Adrenal gland (tissue), 9 donors: ENCODE measurements at regions not wholly inside any gene's neighbourhood (a gene's known extent, or its start where the extent isn't known, plus 50 kb on each side); places are given as distances from the start of the nearest gene placed in this dataset.

Experiments used
- DNase-seq, 7 donors: peaks; one replicate each; pipeline ENCODE4 v3.0.0-alpha.2; 2019 to 2020
- H3K27ac ChIP-seq, 5 donors: fragments of 200-600 bp; sonication (generic) in 4 of 5; 1 replicate in 3 of 5; 2 replicates in 2 of 5; pipeline versions ENCODE4 v1.5.1 to v1.8.0; 2016 to 2020; ENCODE audit warnings: mild to moderate bottlenecking in 1 of 5
- H3K27me3 ChIP-seq: fragments of 200-600 bp; 2 replicates; pipeline ENCODE4 v1.8.0; 2021
- H3K36me3 ChIP-seq, 2 donors: fragments of 200-600 bp; replicated peaks in 1 of 2; 1 replicate in 1 of 2; 2 replicates in 1 of 2; pipeline versions ENCODE4 v1.5.1 to v1.8.0; 2018 to 2022
- H3K4me1 ChIP-seq, 2 donors: fragments of 200-600 bp; replicated peaks in 1 of 2; 1 replicate in 1 of 2; 2 replicates in 1 of 2; pipeline versions ENCODE4 v1.5.1 to v1.8.0; 2018 to 2021
- H3K4me3 ChIP-seq, 4 donors: fragments of 200-600 bp; sonication (generic) in 3 of 4; one replicate each; pipeline ENCODE4 v1.5.1; 2016 to 2018
- H3K9me3 ChIP-seq, 3 donors: fragments of 200-600 bp; sonication (generic) in 1 of 3; replicated peaks in 1 of 3; 1 replicate in 2 of 3; 2 replicates in 1 of 3; pipeline versions ENCODE4 v1.5.1 to v1.8.0; 2016 to 2021
- POLR2A ChIP-seq, 2 donors: fragments of 450-650 bp; IDR thresholded peaks; one replicate each; pipeline ENCODE4 v1.6.1; 2017; ENCODE audit warnings: antibody characterized with exemption in 2 of 2, mild to moderate bottlenecking in 2 of 2, moderate library complexity in 1 of 2
- WGBS, 4 donors: extraction: QIAGEN DNeasy Blood & Tissue Kit in 2 of 4; methylation state at CpG; one replicate each; pipeline versions ENCODE4 v1.1.5 to v1.1.7; 2013 to 2017; 5-methylcytosine and 5-hydroxymethylcytosine counted together
- intact Hi-C, 2 donors: fragments of 100-400 bp; cut with DNase I; formaldehyde crosslinking; loops; one replicate each; pipeline versions ENCODE4 v1.14.1 to v1.15.0; 2022 to 2023
- TF ChIP-seq, protein P1 (sequence below), 6 experiments: fragments of 450-650 bp in 4 of 6; fragments of 200-600 bp in 2 of 6; sonication (generic) in 1 of 6; IDR thresholded peaks; 1 replicate in 5 of 6; 2 replicates in 1 of 6; pipeline versions ENCODE4 v1.5.1 to v1.8.0; 2016 to 2021; ENCODE audit warnings: antibody characterized with exemption in 6 of 6, mild to moderate bottlenecking in 2 of 6, moderate library complexity in 1 of 6
- donor health status: healthy with polysubstance abuse.
- donor health status: Bipolar disorder and iron deficiency.
- donor health status: DM: yes; HTN: yes; CAD: no.
- donor health status: DM: no; HTN: no; CAD: no.
- donor health status: DM: no; HTN: no; CAD: no.

DNA sequence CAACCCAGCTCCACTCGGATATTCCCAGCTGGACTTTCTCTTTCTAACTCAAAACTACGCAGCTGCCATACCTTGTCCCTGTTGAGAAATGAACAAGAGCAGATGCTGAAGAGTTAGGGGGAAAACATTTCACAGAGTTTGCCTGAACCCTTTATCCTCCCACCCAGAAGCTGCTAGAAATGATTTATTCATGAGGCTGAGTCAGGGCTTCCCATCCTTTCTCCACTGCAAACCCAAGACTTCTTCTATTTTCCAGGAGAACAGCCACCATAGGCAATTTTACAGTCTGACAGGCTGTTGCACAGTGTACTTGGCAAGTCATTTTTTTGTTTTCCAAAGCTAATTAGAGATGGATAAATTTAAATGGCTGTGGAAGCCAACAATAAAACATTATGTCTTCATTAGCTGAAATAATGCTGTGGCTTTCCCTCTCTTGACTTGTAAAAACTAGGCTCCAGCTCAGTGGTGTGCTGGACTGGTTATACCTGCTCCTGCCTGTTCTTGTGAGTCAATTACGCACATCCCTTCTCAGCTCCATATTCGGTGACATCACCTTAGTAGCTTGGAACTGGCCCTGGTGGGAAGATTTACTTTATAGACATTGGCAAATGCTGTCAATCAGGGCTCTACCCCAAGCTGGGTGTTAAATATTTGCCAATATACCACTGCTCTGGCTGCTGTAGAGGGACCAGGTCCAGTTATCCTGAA lies 71.9 kb downstream of the KIF4B start:
- TF ChIP-seq, protein P1, sequence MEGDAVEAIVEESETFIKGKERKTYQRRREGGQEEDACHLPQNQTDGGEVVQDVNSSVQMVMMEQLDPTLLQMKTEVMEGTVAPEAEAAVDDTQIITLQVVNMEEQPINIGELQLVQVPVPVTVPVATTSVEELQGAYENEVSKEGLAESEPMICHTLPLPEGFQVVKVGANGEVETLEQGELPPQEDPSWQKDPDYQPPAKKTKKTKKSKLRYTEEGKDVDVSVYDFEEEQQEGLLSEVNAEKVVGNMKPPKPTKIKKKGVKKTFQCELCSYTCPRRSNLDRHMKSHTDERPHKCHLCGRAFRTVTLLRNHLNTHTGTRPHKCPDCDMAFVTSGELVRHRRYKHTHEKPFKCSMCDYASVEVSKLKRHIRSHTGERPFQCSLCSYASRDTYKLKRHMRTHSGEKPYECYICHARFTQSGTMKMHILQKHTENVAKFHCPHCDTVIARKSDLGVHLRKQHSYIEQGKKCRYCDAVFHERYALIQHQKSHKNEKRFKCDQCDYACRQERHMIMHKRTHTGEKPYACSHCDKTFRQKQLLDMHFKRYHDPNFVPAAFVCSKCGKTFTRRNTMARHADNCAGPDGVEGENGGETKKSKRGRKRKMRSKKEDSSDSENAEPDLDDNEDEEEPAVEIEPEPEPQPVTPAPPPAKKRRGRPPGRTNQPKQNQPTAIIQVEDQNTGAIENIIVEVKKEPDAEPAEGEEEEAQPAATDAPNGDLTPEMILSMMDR (IDR thresholded peaks at IDR 0.05) = no peak
- TF ChIP-seq POLR2A (IDR thresholded peaks at IDR 0.05) = no peak
- 66 to 74% (median 69%) methylated on average over 4 of the region's 4 CpGs for WGBS, 4 donors
- no peak overlapping the region for H3K4me3 ChIP-seq
- no peaks in the 10 kb centered on the region for H3K27me3 ChIP-seq
- intact Hi-C loops = no loop called here
- H3K27ac ChIP-seq = no peak overlapping the region
- no peaks in the 10 kb centered on the region for H3K36me3 ChIP-seq
- H3K4me1 ChIP-seq = no peaks in the 10 kb centered on the region
- no peaks in the 10 kb centered on the region for H3K9me3 ChIP-seq
- no peak for DNase-seq

- WGBS, 4 donors = 70 to 79% (median 78%) methylated on average over 4 of the region's 4 CpGs
- no peak overlapping the region for H3K27ac ChIP-seq
- no peak for DNase-seq
- no peak for TF ChIP-seq POLR2A (IDR thresholded peaks at IDR 0.05)
- TF ChIP-seq, protein P1 (IDR thresholded peaks at IDR 0.05) = no peak
- intact Hi-C loops = no loop called here
- no peaks in the 10 kb centered on the region for H3K36me3 ChIP-seq
- H3K4me3 ChIP-seq = no peak overlapping the region
- H3K9me3 ChIP-seq = no peaks in the 10 kb centered on the region
- no peaks in the 10 kb centered on the region for H3K27me3 ChIP-seq
- no peaks in the 10 kb centered on the region for H3K4me1 ChIP-seq
Observed at GRCh38 chr5:155087036-155087435, 73.5 kb downstream of the KIF4B start.

- Histone ChIP-seq H3K36me3 (no peaks in the 10 kb centered on the region), H3K4me3 (no peak overlapping the region), H3K4me1 (no peaks in the 10 kb centered on the region), H3K27me3 (no peaks in the 10 kb centered on the region), H3K9me3 (no peaks in the 10 kb centered on the region), H3K27ac (no peak overlapping the region)
- intact Hi-C loops = no loop called here
- 84 to 94% (median 90%) methylated on average over 2 of the region's 2 CpGs for WGBS, 4 donors
- no peak for DNase-seq
- TF ChIP-seq, protein P1 (IDR thresholded peaks at IDR 0.05) = no peak
- no peak for TF ChIP-seq POLR2A (IDR thresholded peaks at IDR 0.05)
Observed at GRCh38 chr5:155088811-155089210, 75.3 kb downstream of the KIF4B start.

DNA sequence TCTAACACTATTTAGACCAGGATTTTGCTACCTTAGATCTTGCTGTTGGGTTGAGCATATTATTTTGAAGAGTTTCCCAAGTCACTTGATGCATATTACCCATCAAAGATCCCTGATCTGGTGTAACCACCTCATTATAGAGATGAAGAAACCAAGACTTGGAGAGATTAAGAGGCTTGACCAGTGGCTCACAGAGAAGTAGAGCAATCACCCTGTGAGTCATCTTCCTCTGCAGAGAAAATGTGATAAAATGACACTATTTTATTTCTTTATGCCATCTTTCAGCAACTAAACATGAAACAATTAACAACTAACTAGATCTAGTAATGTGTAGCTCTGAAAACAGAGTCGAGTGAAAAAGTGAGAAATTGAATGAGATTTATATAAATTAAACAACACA lies 76.1 kb downstream of the KIF4B start:
- Histone ChIP-seq H3K36me3 (no peaks in the 10 kb centered on the region), H3K27ac (no peak overlapping the region), H3K4me1 (no peaks in the 10 kb centered on the region), H3K4me3 (no peak overlapping the region), H3K9me3 (no peaks in the 10 kb centered on the region), H3K27me3 (no peaks in the 10 kb centered on the region)
- TF ChIP-seq, protein P1 (IDR thresholded peaks at IDR 0.05) = no peak
- TF ChIP-seq POLR2A (IDR thresholded peaks at IDR 0.05) = no peak
- intact Hi-C loops = no loop called here
- DNase-seq = no peak
- WGBS, 4 donors = 87 to 90% (median 88%) methylated on average over 1 of the region's 1 CpG
